HG03342 (cell line): ENCODE measurements at regions not wholly inside any gene's neighbourhood (a gene's known extent, or its start where the extent isn't known, plus 50 kb on each side); places are given as distances from the start of the nearest gene placed in this dataset.
A peak's percentile ranks its signal among the peaks of the same experiment; 100 is the strongest.
"Not testable (repeated sequence)": the region's sequence is repeated elsewhere in the genome, so short reads cannot be mapped to it uniquely, and the experiment has no call there.

Source experiments
- ATAC-seq: cut with Tn5 transposase; IDR thresholded peaks from one replicate; pipeline ENCODE4 v1.9.1; 2021; ENCODE audit warnings: mild to moderate bottlenecking, moderate library complexity; ENCODE audit not compliant: unreplicated experiment

GRCh38 chr4:78660559-78660958 is 109.0 kb downstream of the ANXA3 start:
- no peak for ATAC-seq

- ATAC-seq = no peak
Observed at GRCh38 chr4:78661086-78661690, 109.6 kb downstream of the ANXA3 start.

- peak; percentile 84 for ATAC-seq
Observed at GRCh38 chr4:78661921-78662521, 110.5 kb downstream of the ANXA3 start.

GRCh38 chr4:78662658-78663057 is 111.1 kb downstream of the ANXA3 start:
- ATAC-seq = no peak

- not testable (repeated sequence) for ATAC-seq
Observed at GRCh38 chr4:78664296-78664695, 111.9 kb upstream of the BMP2K start.

GRCh38 chr4:78665216-78665770 is 110.9 kb upstream of the BMP2K start:
- no peak for ATAC-seq

- no peak for ATAC-seq
Observed at GRCh38 chr4:78666830-78667258, 109.3 kb upstream of the BMP2K start.

GRCh38 chr4:78667325-78667724 is 108.8 kb upstream of the BMP2K start:
- peak; percentile 5 for ATAC-seq

- peak; percentile 77 for ATAC-seq
Observed at GRCh38 chr4:78667764-78668163, 108.4 kb upstream of the BMP2K start.

GRCh38 chr4:78669453-78669852 is 106.7 kb upstream of the BMP2K start:
- ATAC-seq = no peak

- no peak for ATAC-seq
Observed at GRCh38 chr4:78671903-78672815, 104.0 kb upstream of the BMP2K start.

- no peak for ATAC-seq
Observed at GRCh38 chr4:78673337-78673736, 102.8 kb upstream of the BMP2K start.

GRCh38 chr4:78675325-78675724 is 100.8 kb upstream of the BMP2K start:
- no peak for ATAC-seq

- ATAC-seq = no peak
Observed at GRCh38 chr4:78682070-78682469, 94.1 kb upstream of the BMP2K start.

- ATAC-seq = no peak
Observed at GRCh38 chr4:78683352-78683751, 92.8 kb upstream of the BMP2K start.

- no peak for ATAC-seq
Observed at GRCh38 chr4:78684325-78685079, 91.6 kb upstream of the BMP2K start.

- ATAC-seq = no peak
Observed at GRCh38 chr4:78687818-78688217, 88.3 kb upstream of the BMP2K start.

- ATAC-seq = no peak
Observed at GRCh38 chr4:78688366-78688765, 87.8 kb upstream of the BMP2K start.

GRCh38 chr4:78689261-78689660 is 86.9 kb upstream of the BMP2K start:
- no peak for ATAC-seq

GRCh38 chr4:78689700-78690323 is 86.3 kb upstream of the BMP2K start:
- ATAC-seq = no peak
